HG03097 (cell line): ENCODE measurements at regions not wholly inside any gene's neighbourhood (a gene's known extent, or its start where the extent isn't known, plus 50 kb on each side); places are given as distances from the start of the nearest gene placed in this dataset.

Experiments used
- ATAC-seq: cut with Tn5 transposase; IDR thresholded peaks from one replicate; pipeline ENCODE4 v1.9.1; 2021; ENCODE audit not compliant: unreplicated experiment, low FRiP score

DNA sequence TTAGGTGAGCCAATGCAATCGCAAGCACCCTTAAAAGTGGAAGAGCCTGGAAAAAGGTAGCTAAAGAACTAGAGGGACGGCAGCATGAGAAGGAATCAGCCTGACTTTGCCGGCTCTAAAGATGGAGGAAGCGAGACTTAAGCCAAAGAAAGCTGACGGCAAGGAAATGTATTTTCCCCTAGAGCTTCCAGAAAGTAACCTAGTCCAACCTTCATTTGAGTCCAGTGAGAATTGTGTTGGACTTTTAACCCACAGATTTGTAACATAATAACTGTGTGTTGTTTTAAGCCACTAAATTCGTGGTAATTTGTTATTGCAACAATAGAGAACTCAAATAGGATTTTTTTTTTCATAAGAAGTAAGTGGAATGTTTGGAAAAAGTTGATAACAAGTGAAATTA is 212.7 kb upstream of the C1QTNF7 start:
- ATAC-seq = no peak

DNA sequence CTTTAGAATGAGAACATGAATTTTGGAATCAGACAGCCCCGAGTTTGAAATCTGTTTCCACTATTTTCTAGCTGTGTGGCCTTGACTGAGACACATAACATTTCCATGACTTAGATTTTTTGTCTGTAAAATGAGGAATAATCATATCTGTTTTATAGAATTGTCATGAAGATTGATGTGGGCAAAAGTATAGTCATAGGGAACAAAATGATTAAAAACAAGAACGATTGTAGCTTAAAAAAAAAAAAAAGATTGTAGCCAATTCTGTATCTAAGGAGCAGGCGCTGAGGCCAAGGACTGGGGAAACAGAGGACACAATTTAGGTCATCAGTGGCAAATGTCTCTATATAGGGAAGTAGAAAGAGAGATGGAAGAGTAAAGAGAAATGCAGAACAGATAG is 201.6 kb upstream of the C1QTNF7 start:
- ATAC-seq = no peak

DNA sequence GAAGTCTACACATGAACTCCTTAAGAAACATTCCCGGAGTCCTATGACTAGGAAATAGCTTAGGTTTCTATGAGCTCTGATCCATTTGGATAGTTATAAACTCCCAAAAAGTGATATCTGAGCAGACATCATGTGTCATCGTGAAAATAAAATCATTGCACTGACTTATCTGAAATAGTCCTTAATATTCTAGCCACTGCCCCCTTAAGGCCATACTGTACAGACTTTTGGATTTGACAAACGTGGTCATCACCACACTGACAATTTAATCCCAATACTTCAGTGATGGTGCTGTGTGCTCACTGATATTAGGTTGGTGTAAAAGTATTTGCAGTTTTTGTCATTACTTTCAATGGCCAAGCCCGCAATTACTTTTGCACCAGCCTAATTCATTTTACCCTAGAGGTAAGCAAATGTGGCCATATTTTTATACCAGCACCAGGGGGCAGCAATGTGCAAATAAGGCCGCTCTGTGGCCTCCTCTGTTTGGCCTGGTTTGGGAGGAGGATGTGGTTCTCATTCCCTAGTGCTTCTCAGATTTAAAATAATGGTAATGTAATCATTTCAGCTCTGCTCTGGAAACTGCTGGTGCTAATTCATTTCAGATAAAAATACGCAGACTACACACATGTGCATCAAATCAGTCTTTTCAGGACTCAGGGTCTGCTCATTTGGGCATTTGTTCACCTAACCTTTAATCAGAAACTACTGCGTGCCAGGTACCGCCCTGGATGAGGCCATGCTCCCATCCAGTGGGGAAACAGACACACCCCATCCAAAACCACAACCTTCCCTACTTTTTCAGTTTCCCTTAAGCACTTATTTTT is 196.4 kb upstream of the C1QTNF7 start:
- peak; percentile 70 for ATAC-seq

DNA sequence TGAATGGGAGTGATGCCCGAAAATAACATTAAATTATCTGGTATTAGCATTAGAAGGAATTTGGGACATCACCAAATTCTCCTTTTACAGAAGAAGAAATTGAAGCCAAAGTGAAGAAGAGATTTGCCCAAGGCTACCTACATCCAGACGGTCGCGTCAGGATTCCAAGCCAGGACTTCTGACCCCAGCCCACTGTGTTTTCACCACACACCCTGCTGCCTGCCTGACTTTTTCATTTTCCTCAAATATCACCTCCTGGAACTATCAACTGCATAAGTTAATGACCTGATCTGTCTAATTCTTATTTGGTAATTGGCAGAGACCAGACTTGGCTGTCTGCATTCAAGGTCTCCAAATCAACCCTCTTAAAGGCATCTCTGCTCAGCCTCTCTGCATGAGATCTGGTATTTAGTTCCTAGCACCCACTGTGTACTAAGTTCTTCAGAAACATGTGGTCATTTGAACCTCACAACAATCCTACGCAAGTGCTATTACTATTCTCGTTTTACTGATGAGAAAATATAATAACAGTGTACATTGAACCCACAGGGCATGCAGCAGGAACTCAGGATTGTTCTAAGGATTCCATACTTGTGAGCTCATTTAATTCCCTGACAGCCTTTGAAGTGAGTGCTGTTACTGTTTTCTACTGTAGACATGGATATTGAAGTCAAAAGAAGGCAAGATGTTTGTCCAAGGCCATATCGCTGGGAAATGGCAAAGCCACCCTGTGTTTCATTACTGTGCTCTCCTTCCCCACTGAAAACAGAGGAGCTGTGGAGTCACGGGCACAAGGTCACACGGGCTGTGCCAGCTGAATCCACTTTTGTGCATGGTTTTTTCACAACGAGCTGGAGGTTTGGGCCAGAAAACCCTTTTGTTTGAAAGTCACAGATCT is 195.2 kb upstream of the C1QTNF7 start:
- ATAC-seq = no peak

DNA sequence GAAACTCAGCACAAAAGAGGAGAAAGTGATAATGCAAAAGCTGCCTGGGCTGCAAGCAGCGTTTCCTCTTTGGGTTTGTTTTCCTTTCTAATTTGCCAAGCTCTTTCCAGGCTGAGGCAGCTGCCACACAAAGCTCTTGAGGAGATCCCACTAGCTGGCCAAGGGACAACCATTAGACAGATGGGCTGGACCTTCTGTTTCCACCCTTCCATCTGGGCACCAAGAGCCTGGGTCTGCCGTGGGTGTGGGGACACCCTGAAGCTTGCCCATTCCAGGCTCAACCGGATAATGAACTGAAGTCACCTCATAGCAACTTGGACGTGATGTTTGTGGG is 194.6 kb upstream of the C1QTNF7 start:
- peak; percentile 15 for ATAC-seq

DNA sequence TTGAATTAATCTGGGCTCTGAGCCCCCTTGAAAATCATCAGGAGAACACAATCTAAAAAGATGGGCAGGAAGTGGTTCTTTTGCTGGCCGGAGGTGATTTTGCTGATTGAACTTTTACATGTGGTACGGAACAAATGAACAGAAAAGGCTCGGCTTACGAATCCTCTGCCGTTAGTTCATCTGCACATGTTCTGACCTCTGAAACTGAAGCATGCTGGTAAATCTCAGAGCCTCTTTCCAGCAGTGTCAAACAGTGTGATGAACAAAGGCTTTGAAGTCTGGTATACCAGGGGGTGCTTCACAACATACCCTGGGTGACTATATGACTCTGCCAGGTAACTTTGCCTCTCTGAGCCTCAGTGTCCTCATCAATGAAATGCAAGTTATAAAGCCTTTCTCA is 194.2 kb upstream of the C1QTNF7 start:
- peak; percentile 48 for ATAC-seq

DNA sequence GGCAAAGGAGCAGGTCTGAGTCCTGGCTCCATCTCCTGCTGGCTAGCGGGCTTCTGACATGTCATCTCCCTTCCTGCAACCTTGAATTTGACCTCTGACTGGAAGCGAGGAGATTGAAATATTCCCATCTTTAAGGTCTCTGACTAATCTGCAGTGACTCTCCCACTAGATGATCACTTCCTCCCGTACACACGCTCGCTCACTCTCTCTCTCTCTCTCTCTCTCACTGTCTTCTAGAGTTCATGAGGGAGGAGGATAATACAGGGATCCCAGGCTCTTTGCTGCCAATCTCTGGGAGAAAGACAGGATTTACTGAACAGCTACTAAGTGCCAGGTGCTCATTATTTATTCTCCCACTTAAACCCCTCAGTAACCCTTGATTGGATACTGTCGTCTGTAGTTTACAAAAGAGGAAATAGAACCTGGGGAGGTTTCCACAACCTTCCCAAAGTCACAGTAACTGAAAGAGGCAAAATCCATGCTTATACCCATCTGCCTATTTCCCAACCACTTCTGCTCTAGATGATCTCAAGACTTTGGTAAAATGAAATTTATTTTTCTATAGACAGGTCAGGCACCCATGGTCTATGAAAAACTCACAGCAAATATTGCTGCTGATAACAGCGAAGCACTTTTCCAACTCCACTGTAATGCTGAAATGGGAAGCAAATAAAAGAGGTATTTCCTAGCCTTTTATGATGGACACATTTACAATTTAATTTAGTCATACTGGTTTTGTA is 193.5 kb upstream of the C1QTNF7 start:
- ATAC-seq = no peak

DNA sequence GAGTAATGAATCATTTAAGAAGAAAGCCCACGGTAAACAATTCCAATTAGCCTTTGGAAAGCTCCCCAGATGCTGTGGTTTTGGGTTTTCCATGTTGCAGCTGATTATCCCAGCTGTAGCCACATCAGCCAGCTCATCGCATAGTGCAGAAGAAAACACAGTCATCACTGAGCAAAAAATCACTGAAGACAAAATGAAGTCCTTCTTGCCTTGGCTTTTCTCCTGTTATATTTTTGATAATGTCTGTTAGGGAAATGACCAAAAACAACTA is 193.0 kb upstream of the C1QTNF7 start:
- ATAC-seq = no peak

DNA sequence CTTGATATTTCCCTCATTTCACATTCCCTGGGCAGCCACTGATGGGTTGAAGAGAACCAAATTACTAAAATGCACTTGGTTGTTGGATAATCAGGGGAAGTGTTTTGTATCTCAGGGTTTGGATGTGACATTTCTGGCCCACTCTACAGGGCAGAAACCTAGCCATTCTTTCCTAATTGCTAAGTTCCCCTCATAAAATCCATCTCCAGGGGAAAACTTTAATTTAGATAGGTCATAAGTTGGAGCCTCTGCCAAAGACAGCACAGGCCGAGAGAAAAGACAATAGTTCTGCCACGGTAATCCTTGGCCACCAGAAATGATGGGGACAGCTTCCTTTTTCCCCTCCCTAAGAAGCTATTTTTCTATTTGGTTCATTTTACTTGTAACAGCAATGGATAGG is 192.7 kb upstream of the C1QTNF7 start:
- ATAC-seq = no peak

DNA sequence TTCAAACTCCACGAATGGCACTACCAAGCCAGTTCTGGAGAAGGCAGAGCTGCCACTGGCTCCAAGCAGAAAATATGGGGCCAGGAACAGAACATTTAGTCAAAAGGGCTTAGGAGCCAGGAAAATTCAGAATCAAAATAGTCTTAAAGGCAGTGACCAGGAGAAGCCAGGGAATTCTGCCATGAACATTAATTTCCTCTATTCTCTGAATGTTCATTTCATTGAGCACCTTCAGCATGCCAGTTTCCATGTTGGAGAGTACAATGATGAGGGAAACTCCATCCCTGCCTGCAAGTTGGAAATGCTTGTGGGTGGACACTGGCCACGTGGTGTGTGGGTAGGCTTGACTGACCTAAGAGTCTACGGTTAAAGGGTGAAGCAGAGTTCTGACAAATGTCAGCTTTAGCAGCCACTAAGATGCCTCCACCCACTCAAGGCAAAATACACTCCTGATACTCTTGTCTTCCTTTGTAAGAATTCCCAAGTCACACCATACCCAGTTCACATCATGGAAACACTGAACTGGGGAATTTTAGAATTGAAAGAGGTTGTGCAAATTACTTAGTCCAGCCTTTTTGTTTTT is 190.1 kb upstream of the C1QTNF7 start:
- ATAC-seq = no peak

DNA sequence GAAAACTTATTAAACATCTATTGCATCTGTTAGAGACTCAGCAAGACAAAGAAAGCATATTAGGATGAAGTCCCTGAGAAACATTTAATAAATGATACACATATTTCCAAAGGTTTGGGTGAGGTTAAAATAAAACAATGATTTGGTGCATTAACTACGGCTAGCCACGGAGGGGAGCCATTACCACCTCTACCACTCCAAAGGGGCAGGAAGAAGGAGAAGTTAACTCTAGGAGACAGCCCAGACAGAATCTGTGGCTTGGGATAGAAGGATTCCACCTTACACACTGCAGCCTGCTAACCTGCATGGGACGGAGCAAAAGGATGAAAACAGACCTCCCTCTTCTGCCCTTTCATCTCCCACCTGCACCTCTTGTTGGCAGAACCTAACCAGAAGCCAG is 189.1 kb upstream of the C1QTNF7 start:
- no peak for ATAC-seq

DNA sequence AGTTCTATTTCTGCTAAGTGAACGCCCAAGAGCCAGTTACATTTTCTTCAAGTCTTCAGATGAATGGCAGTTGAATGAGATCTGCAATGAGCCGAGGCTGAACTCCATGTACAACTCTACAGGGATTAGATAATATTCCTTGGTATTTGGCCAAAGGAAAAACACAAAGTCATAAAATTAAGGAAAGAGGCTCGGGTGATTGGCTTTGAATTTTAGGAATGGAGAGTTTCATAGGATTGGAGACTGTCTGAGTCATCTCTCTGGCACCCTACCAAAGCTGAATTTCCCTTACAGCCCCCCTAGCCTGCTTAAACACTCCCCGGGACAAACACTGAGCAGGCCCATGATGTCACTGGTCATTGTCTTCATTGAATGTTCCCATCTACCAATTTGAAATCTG is 188.0 kb upstream of the C1QTNF7 start:
- ATAC-seq = no peak

DNA sequence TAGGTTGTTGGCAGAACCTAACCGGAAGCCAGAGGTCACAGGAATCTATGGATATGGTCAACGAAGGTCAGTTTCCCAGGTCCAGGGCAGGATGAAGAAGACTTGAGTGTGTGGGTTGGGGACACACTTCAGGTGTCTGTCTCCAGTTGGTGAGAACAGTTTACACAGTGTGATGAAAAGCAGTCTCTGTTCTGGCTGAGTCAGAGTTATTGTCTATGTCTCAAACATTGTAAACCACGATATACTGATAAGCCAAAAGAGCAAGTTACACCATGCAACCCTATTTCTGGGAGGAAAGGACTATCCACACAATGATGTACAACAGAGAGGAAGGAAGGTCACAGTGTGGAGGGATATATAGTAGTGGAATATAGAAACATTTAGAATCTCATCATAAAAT is 187.1 kb upstream of the C1QTNF7 start:
- ATAC-seq = no peak

DNA sequence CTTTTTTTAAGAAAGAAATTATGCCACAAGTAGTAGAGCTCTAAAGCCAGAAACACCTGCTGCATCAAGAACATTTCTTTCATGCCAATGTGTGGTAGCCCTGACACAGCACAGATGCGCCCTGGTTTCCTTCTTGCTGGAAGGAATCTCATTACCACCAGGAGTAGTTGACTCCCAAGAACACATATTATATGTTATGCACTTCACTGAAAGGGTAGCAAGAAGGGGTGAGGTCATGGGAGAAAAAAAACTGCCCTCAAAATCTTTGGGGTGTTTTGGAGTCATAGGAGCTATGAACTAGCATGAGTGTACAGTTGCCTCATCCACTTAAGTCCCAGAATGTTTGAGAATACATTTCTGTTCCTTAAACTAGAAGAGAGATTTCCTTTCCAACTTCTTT is 185.8 kb upstream of the C1QTNF7 start:
- no peak for ATAC-seq

DNA sequence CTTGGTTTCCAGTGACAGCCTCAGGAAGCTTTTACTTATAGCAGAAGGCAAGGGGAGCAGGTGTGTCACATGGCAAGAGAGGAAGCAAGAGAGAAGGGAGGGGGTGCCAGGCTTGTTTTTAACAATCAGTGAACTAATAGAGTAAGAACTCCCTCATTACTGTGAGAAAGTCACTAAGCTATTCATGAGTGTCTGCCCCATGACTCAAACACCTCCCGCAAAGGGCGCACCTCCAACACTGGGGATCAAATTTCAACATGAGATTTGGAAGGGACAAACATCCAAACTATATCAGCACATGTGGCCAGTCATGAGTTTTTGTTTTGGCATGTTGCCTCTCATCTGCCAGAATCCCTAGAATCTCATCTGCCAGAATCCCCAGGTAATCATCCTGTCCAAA is 183.5 kb upstream of the C1QTNF7 start:
- ATAC-seq = no peak

DNA sequence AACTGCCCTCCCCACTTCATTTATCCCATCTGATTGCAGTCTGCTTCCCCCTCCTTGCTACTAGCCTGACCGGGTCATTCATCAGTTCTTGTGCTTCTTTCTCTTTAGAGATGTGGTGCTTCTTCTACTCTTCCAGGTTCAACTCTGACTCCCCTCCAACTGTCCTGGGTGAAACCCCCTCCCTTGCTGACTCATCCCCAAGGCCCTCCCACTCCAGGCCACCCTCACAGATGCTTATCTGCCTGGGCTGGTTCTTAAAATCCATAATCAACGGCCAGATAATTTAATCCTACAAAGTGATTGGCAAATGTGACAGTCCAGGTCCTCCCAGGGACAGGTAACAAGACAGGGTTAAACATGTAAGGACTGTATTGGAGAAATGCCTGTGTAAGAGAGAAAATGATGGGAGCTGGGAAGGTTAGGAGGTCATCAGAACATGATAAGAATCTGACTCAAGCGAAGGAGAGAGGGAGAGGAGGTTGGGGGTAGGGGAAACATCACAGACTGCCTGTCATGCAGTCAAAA is 182.8 kb upstream of the C1QTNF7 start:
- ATAC-seq = no peak

DNA sequence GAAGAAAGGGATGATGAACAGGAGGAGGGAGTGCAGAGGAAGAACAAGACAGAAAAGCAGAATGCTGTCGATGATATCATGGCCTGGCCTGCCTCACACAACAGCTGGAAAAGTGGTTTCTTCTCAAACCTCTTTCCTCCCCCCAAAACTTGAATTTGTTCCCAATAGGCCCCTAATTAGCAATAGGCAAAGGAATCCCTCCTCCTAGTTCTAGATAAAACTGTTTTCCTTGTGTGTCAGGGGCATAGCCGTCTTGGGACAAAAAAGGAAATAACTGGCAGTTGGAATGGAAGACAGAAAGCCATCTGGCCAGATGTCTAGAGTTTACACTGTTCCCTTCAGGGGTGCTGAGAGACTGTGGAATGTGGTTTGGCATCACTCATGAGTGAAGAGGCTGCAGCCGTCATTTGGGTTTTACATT is 177.8 kb upstream of the C1QTNF7 start:
- no peak for ATAC-seq

DNA sequence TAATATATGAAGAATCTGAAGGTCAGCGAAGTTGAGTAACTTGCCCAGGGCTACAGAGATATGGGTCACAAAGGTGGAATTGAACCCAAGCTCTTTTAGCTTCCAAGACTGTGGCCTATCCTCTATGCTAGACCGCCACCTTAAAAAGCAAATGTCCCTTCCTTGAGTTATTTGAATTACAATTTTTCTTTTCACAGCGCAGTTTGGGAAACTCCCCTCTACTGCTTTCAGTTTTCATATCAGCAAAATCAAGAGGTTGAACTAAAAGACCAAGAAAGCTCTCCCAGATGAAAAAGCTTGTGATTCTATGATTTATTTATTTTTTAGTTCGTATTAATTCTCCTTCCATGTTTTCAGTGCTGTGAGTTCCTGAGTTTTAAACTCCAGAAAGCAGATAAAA is 174.5 kb upstream of the C1QTNF7 start:
- no peak for ATAC-seq

DNA sequence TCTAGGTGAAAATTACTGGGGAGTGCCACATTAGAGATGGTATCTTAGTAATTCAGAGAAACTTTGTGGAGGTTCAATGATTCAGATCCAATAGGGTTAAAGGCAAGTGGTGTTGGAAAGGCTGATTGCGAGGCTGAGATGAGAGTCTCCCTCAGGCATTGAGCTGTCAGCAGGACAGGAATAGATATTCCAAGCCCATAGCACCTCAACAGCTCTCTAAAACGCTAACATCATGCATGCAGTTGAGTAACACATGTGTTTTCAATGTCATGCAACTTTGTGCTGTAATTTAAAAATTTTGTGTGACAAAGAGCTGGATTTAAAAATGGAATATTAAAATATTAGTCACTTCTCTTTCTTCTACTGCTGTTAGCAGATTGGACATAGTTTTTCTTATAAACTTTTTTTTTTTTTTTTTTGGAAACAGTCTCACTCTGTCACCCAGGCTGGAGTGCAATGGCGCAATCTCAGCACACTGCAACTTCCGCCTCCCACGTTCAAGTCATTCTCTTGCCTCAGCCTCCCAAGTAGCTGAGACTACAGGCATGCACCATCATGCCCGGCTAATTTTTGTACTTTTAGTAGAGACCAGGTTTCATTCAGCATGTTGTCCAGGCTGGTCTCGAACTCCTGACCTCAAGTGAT is 173.5 kb upstream of the C1QTNF7 start:
- no peak for ATAC-seq

DNA sequence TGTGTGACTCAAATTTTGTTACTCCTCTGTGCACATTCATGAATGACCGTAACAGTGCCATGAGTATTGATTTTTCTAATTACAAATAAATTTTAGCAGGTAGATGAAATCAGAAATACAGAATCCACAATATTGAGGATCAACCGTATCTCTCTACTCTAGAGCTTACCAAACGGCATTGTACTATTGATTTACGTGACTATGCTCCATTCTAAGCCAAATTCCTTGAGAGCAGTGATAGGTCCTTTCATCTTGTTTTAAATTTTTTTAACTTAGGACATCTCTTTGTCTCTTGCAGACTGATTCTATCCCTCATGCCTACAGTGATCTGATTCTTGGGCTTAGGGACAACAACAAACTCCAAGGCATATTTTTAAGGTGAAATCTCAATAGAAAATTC is 172.3 kb upstream of the C1QTNF7 start:
- no peak for ATAC-seq
